GM23338 (cell line): ENCODE measurements at regions not wholly inside any gene's neighbourhood (a gene's known extent, or its start where the extent isn't known, plus 50 kb on each side); places are given as distances from the start of the nearest gene placed in this dataset.

Experiments
- ATAC-seq: fragments of 200-7000 bp; cut with Tn5 transposase; 3 replicates; pipeline ENCODE4 v1.9.1; 2020
- DNase-seq: peaks from one replicate; pipeline ENCODE4 v3.0.0-alpha.2; 2015; ENCODE audit warnings: low spot score
- H2AFZ ChIP-seq: fragments of 200-600 bp; sonication (generic); 2 replicates; pipeline ENCODE4 v1.8.0; 2016; ENCODE audit warnings: antibody characterized with exemption, mild to moderate bottlenecking, moderate library complexity
- H3F3A ChIP-seq: fragments of 200-600 bp; sonication (generic); replicated peaks from 2 replicates; pipeline ENCODE4 v1.8.0; 2017; ENCODE audit warnings: antibody characterized with exemption, mixed run types, low read depth
- H3K27ac ChIP-seq: fragments of 200-600 bp; sonication (generic); 2 replicates; pipeline ENCODE4 v1.6.1; 2016; ENCODE audit warnings: low read depth
- H3K27me3 ChIP-seq: fragments of 200-600 bp; sonication (generic); 2 replicates; pipeline ENCODE4 v1.8.0; 2016; ENCODE audit warnings: mild to moderate bottlenecking, mixed run types, moderate library complexity; ENCODE audit not compliant: insufficient read depth
- H3K36me3 ChIP-seq: fragments of 200-600 bp; sonication (generic); 2 replicates; pipeline ENCODE4 v1.8.0; 2016; ENCODE audit warnings: mild to moderate bottlenecking; ENCODE audit not compliant: insufficient read depth
- H3K4me1 ChIP-seq: fragments of 200-600 bp; sonication (generic); 2 replicates; pipeline ENCODE4 v1.8.0; 2016; ENCODE audit warnings: mild to moderate bottlenecking, moderate library complexity; ENCODE audit not compliant: insufficient read depth
- H3K4me2 ChIP-seq: fragments of 200-600 bp; sonication (generic); 2 replicates; pipeline ENCODE4 v1.7.1; 2017; ENCODE audit warnings: mixed run types
- H3K4me3 ChIP-seq: fragments of 200-600 bp; sonication (generic); 2 replicates; pipeline ENCODE4 v1.6.1; 2016; ENCODE audit warnings: mixed run types
- H3K79me2 ChIP-seq: fragments of 200-600 bp; sonication (generic); replicated peaks from 2 replicates; pipeline ENCODE4 v1.8.0; 2017; ENCODE audit warnings: mild to moderate bottlenecking; ENCODE audit not compliant: insufficient read depth
- H3K9me2 ChIP-seq: fragments of 200-600 bp; sonication (generic); 2 replicates; pipeline ENCODE4 v1.8.0; 2017; ENCODE audit not compliant: insufficient read depth
- H4K20me1 ChIP-seq: fragments of 200-600 bp; sonication (generic); replicated peaks from 2 replicates; pipeline ENCODE4 v1.8.0; 2017; ENCODE audit warnings: mild to moderate bottlenecking; ENCODE audit not compliant: insufficient read depth
- H3K27ac Mint-ChIP-seq: 2 replicates; pipeline ENCODE4 v1.8.0; 2020; ENCODE audit warnings: inconsistent platforms, mild to moderate bottlenecking, moderate library complexity, mixed read lengths
- H3K27me3 Mint-ChIP-seq: 3 replicates; pipeline ENCODE4 v1.8.0; 2022; ENCODE audit warnings: low read depth, mild to moderate bottlenecking, moderate library complexity, mixed read lengths, inconsistent platforms; ENCODE audit not compliant: insufficient read depth, poor library complexity
- H3K36me3 Mint-ChIP-seq: 3 replicates; pipeline ENCODE4 v1.8.0; 2021; ENCODE audit warnings: low read depth, mild to moderate bottlenecking, inconsistent platforms, moderate library complexity, mixed read lengths
- H3K4me1 Mint-ChIP-seq: 3 replicates; pipeline ENCODE4 v1.8.0; 2020; ENCODE audit warnings: mild to moderate bottlenecking, inconsistent platforms, mixed read lengths
- H3K4me3 Mint-ChIP-seq: 3 replicates; pipeline ENCODE4 v1.8.0; 2021; ENCODE audit warnings: moderate library complexity, mild to moderate bottlenecking, inconsistent platforms, mixed read lengths
- H3K9me3 Mint-ChIP-seq: 3 replicates; pipeline ENCODE4 v1.8.0; 2020; ENCODE audit warnings: moderate library complexity, mild to moderate bottlenecking, inconsistent platforms, mixed read lengths
- CTCF ChIP-seq, 2 experiments: fragments of 200-600 bp in 1 of 2; sonication (generic) in 1 of 2; conservative IDR thresholded peaks; 2 replicates each; pipeline versions ENCODE4 v1.5.1 to v1.6.1; 2016 to 2017; ENCODE audit warnings: antibody characterized with exemption in 2 of 2, low read depth in 2 of 2, mild to moderate bottlenecking in 2 of 2, moderate library complexity in 1 of 2
- EZH2 ChIP-seq: fragments of 200-600 bp; sonication (generic); IDR thresholded peaks from one replicate; pipeline ENCODE4 v1.8.0; 2017; ENCODE audit warnings: antibody characterized with exemption, mild to moderate bottlenecking, low read depth; ENCODE audit not compliant: unreplicated experiment
- EZH2phosphoT487 ChIP-seq: fragments of 200-600 bp; sonication (generic); IDR thresholded peaks from one replicate; pipeline ENCODE4 v1.8.1; 2018; ENCODE audit warnings: antibody characterized with exemption; ENCODE audit not compliant: unreplicated experiment
- NANOG ChIP-seq: IDR thresholded peaks from 2 replicates; pipeline ENCODE4 v1.6.1; 2016; ENCODE audit warnings: antibody characterized with exemption, borderline replicate concordance
- POLR2AphosphoS5 ChIP-seq: IDR thresholded peaks from 2 replicates; pipeline ENCODE4 v1.6.1; 2016; ENCODE audit warnings: antibody characterized with exemption, low read depth
- REST ChIP-seq: IDR thresholded peaks from one replicate; pipeline ENCODE4 v1.6.1; 2018; ENCODE audit warnings: antibody characterized with exemption; ENCODE audit not compliant: unreplicated experiment
- ZNF114 ChIP-seq: fragments of 250-450 bp; sonication (Bioruptor Pico); IDR thresholded peaks from 2 replicates; pipeline ENCODE4 v1.5.0; 2020; ENCODE audit warnings: mild to moderate bottlenecking, moderate library complexity
- ZNF331 ChIP-seq: fragments of 250-450 bp; sonication (Bioruptor Pico); IDR thresholded peaks from 2 replicates; pipeline ENCODE4 v1.5.0; 2020; ENCODE audit warnings: low read depth, mild to moderate bottlenecking, moderate library complexity
- ZNF462 ChIP-seq: fragments of 250-450 bp; sonication (Bioruptor Pico); IDR thresholded peaks from 2 replicates; pipeline ENCODE4 v1.5.0; 2020; ENCODE audit warnings: mild to moderate bottlenecking, moderate library complexity

GRCh38 chr15:48025118-48025517 is 95.7 kb upstream of the SLC24A5 start:
- no peaks in the 10 kb centered on the region for H3K4me1 ChIP-seq
- no peaks in the 10 kb centered on the region for H3K27me3 Mint-ChIP-seq
- no peaks in the 10 kb centered on the region for H3K79me2 ChIP-seq
- no peak overlapping the region for H3K27ac Mint-ChIP-seq
- H3K4me1 Mint-ChIP-seq, result no peaks in the 10 kb centered on the region
- no peaks in the 10 kb centered on the region for H3K36me3 ChIP-seq
- ATAC-seq, result no peak
- no peaks in the 10 kb centered on the region for H4K20me1 ChIP-seq
- TF ChIP-seq CTCF (conservative IDR thresholded peaks at IDR 0.05; ENCODE audit: low read depth in 2 of 2) (peak in 1 of 2 experiments; percentile 25; a peak in 2 of 4 replicates), NANOG (no peak)
- H3K36me3 Mint-ChIP-seq, result no peaks in the 10 kb centered on the region
- no peak for DNase-seq
- no peaks in the 10 kb centered on the region for H3K27me3 ChIP-seq
- no peak overlapping the region for H3K4me3 ChIP-seq
- no peak overlapping the region for H3K27ac ChIP-seq
- H3K9me2 ChIP-seq, result no peaks in the 10 kb centered on the region
- no peaks in the 10 kb centered on the region for H3F3A ChIP-seq
- no peaks in the 10 kb centered on the region for H3K9me3 Mint-ChIP-seq
- no peak overlapping the region for H3K4me2 ChIP-seq
- no peak overlapping the region for H2AFZ ChIP-seq
- H3K4me3 Mint-ChIP-seq, result no peak overlapping the region

DNA sequence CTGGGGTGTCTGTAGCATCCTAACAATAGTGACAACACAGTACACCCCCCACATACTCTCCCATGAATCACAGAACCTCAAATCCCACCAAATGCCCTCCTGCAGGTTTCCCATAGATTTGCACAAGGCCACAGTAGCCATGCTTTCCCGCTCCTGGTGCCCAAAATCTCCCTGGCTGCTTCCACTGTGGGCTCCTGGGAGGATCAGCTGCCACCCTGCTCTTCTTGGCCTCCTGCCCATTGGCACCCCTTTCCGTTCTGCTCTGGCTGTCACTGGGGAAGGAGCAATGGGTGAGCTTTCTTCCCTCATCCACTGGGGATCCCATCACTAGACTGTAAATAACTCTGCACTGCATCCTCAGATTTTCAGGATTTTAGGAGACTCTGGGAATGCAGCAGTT is 92.1 kb upstream of the SLC24A5 start:
- H3K9me3 Mint-ChIP-seq, result no peaks in the 10 kb centered on the region
- no peak overlapping the region for H3K27ac Mint-ChIP-seq
- no peak overlapping the region for H3K4me2 ChIP-seq
- H3K4me3 ChIP-seq, result no peak overlapping the region
- H3K27me3 ChIP-seq, result no peaks in the 10 kb centered on the region
- peaks cover 10% of the 10 kb centered on the region; the same call in 2 of the 3 replicates for H3K4me1 Mint-ChIP-seq
- no peaks in the 10 kb centered on the region for H3K27me3 Mint-ChIP-seq
- no peaks in the 10 kb centered on the region for H3K79me2 ChIP-seq
- no peaks in the 10 kb centered on the region for H3K36me3 Mint-ChIP-seq
- no peaks in the 10 kb centered on the region for H3K4me1 ChIP-seq
- H3K27ac ChIP-seq, result no peak overlapping the region
- ATAC-seq (no peak), DNase-seq (no peak)
- no peak overlapping the region for H3K4me3 Mint-ChIP-seq
- no peaks in the 10 kb centered on the region for H3K36me3 ChIP-seq
- no peaks in the 10 kb centered on the region for H4K20me1 ChIP-seq
- no peak overlapping the region for H2AFZ ChIP-seq
- H3F3A ChIP-seq, result no peaks in the 10 kb centered on the region
- H3K9me2 ChIP-seq, result peaks cover 4% of the 10 kb centered on the region
- TF ChIP-seq ZNF114 (CRISPR knock-in tag) (no peak), REST (no peak), EZH2phosphoT487 (no peak), ZNF462 (CRISPR knock-in tag) (no peak), EZH2 (no peak), POLR2AphosphoS5 (no peak), ZNF331 (CRISPR knock-in tag) (no peak), NANOG (no peak)
